ENCODE measurements at regions not wholly inside any gene's neighbourhood (a gene's known extent, or its start where the extent isn't known, plus 50 kb on each side); places are given as distances from the start of the nearest gene placed in this dataset.

GRCh38 chr5:33210978-33211377 lies 229.8 kb upstream of the TARS1 start:
- no peak for TF ChIP-seq KLF13 (CRISPR knock-in tag; IDR thresholded peaks at IDR 0.05)
- no peak for TF ChIP-seq TAF1 (CRISPR knock-in tag; IDR thresholded peaks at IDR 0.05)
- no peak for TF ChIP-seq SMC3 (IDR thresholded peaks at IDR 0.05; ENCODE audit: low read length)
- no peak for TF ChIP-seq MZF1 (CRISPR knock-in tag; IDR thresholded peaks at IDR 0.05; ENCODE audit: borderline replicate concordance)
